GM19372 (cell line): ENCODE measurements at regions not wholly inside any gene's neighbourhood (a gene's known extent, or its start where the extent isn't known, plus 50 kb on each side); places are given as distances from the start of the nearest gene placed in this dataset.

ENCODE experiments used
- ATAC-seq: cut with Tn5 transposase; IDR thresholded peaks from one replicate; pipeline ENCODE4 v1.9.1; 2021; ENCODE audit warnings: mild to moderate bottlenecking, low read depth, moderate library complexity; ENCODE audit not compliant: unreplicated experiment

GRCh38 chr9:1200847-1201251 lies 150.7 kb downstream of the DMRT2 start:
- no peak for ATAC-seq

- no peak for ATAC-seq
These were observed 151.1 kb downstream of the DMRT2 start for GRCh38 chr9:1201262-1201661.

- no peak for ATAC-seq
These were observed 151.7 kb downstream of the DMRT2 start for GRCh38 chr9:1201901-1202300.

- no peak for ATAC-seq
These were observed 152.5 kb downstream of the DMRT2 start for GRCh38 chr9:1202512-1203280.

- ATAC-seq, result no peak
These were observed 157.5 kb downstream of the DMRT2 start for GRCh38 chr9:1207686-1208085.

- ATAC-seq, result no peak
These were observed 158.0 kb downstream of the DMRT2 start for GRCh38 chr9:1208157-1208556.

- no peak for ATAC-seq
These were observed 160.8 kb downstream of the DMRT2 start for GRCh38 chr9:1210954-1211353.

- ATAC-seq, result no peak
These were observed 166.4 kb downstream of the DMRT2 start for GRCh38 chr9:1216532-1216931.

- no peak for ATAC-seq
These were observed 166.9 kb downstream of the DMRT2 start for GRCh38 chr9:1217076-1217475.

GRCh38 chr9:1219284-1219683 lies 169.1 kb downstream of the DMRT2 start:
- no peak for ATAC-seq

- no peak for ATAC-seq
These were observed 171.1 kb downstream of the DMRT2 start for GRCh38 chr9:1221298-1221697.

GRCh38 chr9:1222511-1222910 lies 172.4 kb downstream of the DMRT2 start:
- ATAC-seq, result no peak

- no peak for ATAC-seq
These were observed 182.1 kb downstream of the DMRT2 start for GRCh38 chr9:1231998-1232919.

- ATAC-seq, result no peak
These were observed 183.4 kb downstream of the DMRT2 start for GRCh38 chr9:1233568-1233967.

GRCh38 chr9:1235650-1236049 lies 185.5 kb downstream of the DMRT2 start:
- ATAC-seq, result no peak

- no peak for ATAC-seq
These were observed 185.9 kb downstream of the DMRT2 start for GRCh38 chr9:1236061-1236460.

- ATAC-seq, result no peak
These were observed 188.2 kb downstream of the DMRT2 start for GRCh38 chr9:1238407-1238806.

GRCh38 chr9:1248743-1249142 lies 198.6 kb downstream of the DMRT2 start:
- ATAC-seq, result no peak

GRCh38 chr9:1253064-1253979 lies 203.2 kb downstream of the DMRT2 start:
- ATAC-seq, result no peak

- ATAC-seq, result no peak
These were observed 203.9 kb downstream of the DMRT2 start for GRCh38 chr9:1254071-1254470.

- ATAC-seq, result no peak
These were observed 206.0 kb downstream of the DMRT2 start for GRCh38 chr9:1256178-1256577.
